Nephron progenitor cell (in vitro differentiated cells): ENCODE measurements at regions not wholly inside any gene's neighbourhood (a gene's known extent, or its start where the extent isn't known, plus 50 kb on each side); places are given as distances from the start of the nearest gene placed in this dataset.
A peak's percentile ranks its signal among the peaks of the same experiment; 100 is the strongest.

ENCODE experiments used
- DNase-seq: peaks from one replicate; pipeline ENCODE4 v3.0.0; 2021
- H3K27ac Mint-ChIP-seq: 2 replicates; pipeline ENCODE4 v1.8.0; 2021; ENCODE audit warnings: mild to moderate bottlenecking, moderate library complexity, mixed read lengths
- H3K27me3 Mint-ChIP-seq: 2 replicates; pipeline ENCODE4 v1.8.0; 2021; ENCODE audit warnings: mild to moderate bottlenecking, low read depth, mixed read lengths; ENCODE audit not compliant: poor library complexity
- H3K36me3 Mint-ChIP-seq: 2 replicates; pipeline ENCODE4 v1.8.0; 2021; ENCODE audit warnings: low read depth, mixed read lengths
- H3K4me1 Mint-ChIP-seq: 2 replicates; pipeline ENCODE4 v1.8.0; 2021; ENCODE audit warnings: mixed read lengths
- H3K4me3 Mint-ChIP-seq: 2 replicates; pipeline ENCODE4 v1.8.0; 2021; ENCODE audit warnings: mild to moderate bottlenecking, moderate library complexity, mixed read lengths
- H3K9me3 Mint-ChIP-seq: 2 replicates; pipeline ENCODE4 v1.8.0; 2021; ENCODE audit warnings: mild to moderate bottlenecking, moderate library complexity, mixed read lengths
- CTCF ChIP-seq: fragments of 200-600 bp; sonication (generic); IDR thresholded peaks from 2 replicates; pipeline ENCODE4 v1.5.0; 2021; ENCODE audit warnings: antibody characterized with exemption

GRCh38 chr12:58513301-58513834 lies 406.9 kb downstream of the LRIG3 start:
- peaks cover 16% of the 10 kb centered on the region for H3K4me1 Mint-ChIP-seq

GRCh38 chr12:58513852-58514251 lies 406.5 kb downstream of the LRIG3 start:
- Mint-ChIP-seq H3K27me3 (no peaks in the 10 kb centered on the region), H3K4me1 (peaks cover 16% of the 10 kb centered on the region), H3K36me3 (peaks cover 27% of the 10 kb centered on the region), H3K27ac (peak overlapping the region; percentile 86), H3K4me3 (no peak overlapping the region), H3K9me3 (peaks cover 42% of the 10 kb centered on the region)
- no peak for TF ChIP-seq CTCF
- no peak for DNase-seq

More at GRCh38 chr12:58513301-58513834, 406.9 kb downstream of the LRIG3 start:
- H3K27me3 Mint-ChIP-seq, result no peaks in the 10 kb centered on the region
- no peak overlapping the region for H3K4me3 Mint-ChIP-seq
- peaks cover 22% of the 10 kb centered on the region for H3K36me3 Mint-ChIP-seq
- no peak for DNase-seq
- peaks cover 37% of the 10 kb centered on the region for H3K9me3 Mint-ChIP-seq
- H3K27ac Mint-ChIP-seq, result peak overlapping the region; percentile 86
- TF ChIP-seq CTCF, result no peak

GRCh38 chr12:58519839-58520238 lies 400.5 kb downstream of the LRIG3 start:
- no peak overlapping the region for H3K27ac Mint-ChIP-seq
- peaks cover 16% of the 10 kb centered on the region for H3K36me3 Mint-ChIP-seq
- H3K4me1 Mint-ChIP-seq, result no peaks in the 10 kb centered on the region
- peaks cover 38% of the 10 kb centered on the region for H3K9me3 Mint-ChIP-seq
- no peak for DNase-seq
- H3K4me3 Mint-ChIP-seq, result no peak overlapping the region
- no peaks in the 10 kb centered on the region for H3K27me3 Mint-ChIP-seq
- TF ChIP-seq CTCF, result no peak

- no peak overlapping the region for H3K4me3 Mint-ChIP-seq
- no peak for DNase-seq
- no peak overlapping the region for H3K27ac Mint-ChIP-seq
- H3K36me3 Mint-ChIP-seq, result peaks cover 16% of the 10 kb centered on the region
- no peaks in the 10 kb centered on the region for H3K4me1 Mint-ChIP-seq
- no peak for TF ChIP-seq CTCF
- H3K9me3 Mint-ChIP-seq, result peaks cover 36% of the 10 kb centered on the region
- no peaks in the 10 kb centered on the region for H3K27me3 Mint-ChIP-seq
These were observed 399.2 kb downstream of the LRIG3 start for GRCh38 chr12:58521152-58521551.

- H3K36me3 Mint-ChIP-seq, result peaks cover 14% of the 10 kb centered on the region
These were observed 398.5 kb downstream of the LRIG3 start for GRCh38 chr12:58521796-58522195.

More at GRCh38 chr12:58521796-58522195, 398.5 kb downstream of the LRIG3 start:
- TF ChIP-seq CTCF, result no peak
- no peak overlapping the region for H3K4me3 Mint-ChIP-seq
- H3K27ac Mint-ChIP-seq, result no peak overlapping the region
- no peaks in the 10 kb centered on the region for H3K4me1 Mint-ChIP-seq
- H3K27me3 Mint-ChIP-seq, result no peaks in the 10 kb centered on the region
- peaks cover 29% of the 10 kb centered on the region for H3K9me3 Mint-ChIP-seq
- no peak for DNase-seq
